ENCODE measurements at regions not wholly inside any gene's neighbourhood (a gene's known extent, or its start where the extent isn't known, plus 50 kb on each side); places are given as distances from the start of the nearest gene placed in this dataset.

- TF ChIP-seq CTCF (IDR thresholded peaks at IDR 0.05) (no peak), EZH2 (IDR thresholded peaks at IDR 0.05; ENCODE audit: borderline replicate concordance, insufficient read depth, low read depth, low read length, poor library complexity, severe bottlenecking) (no peak)
These were observed 203.6 kb upstream of the KYNU start for GRCh38 chr2:142673836-142674235.

All from B cell (primary cell).